Bronchial epithelial cell (primary cell): ENCODE measurements at regions not wholly inside any gene's neighbourhood (a gene's known extent, or its start where the extent isn't known, plus 50 kb on each side); places are given as distances from the start of the nearest gene placed in this dataset.

Experiments used
- DNase-seq: peaks from one replicate; pipeline ENCODE4 v3.0.0-alpha.2; 2010; ENCODE audit warnings: low read depth
- FAIRE-seq: peaks from 2 replicates; lab custom pipeline; 2011; peaks lifted over from hg19 to GRCh38; lab: Jason Lieb, UNC
- H3K27me3 ChIP-seq: 2 replicates; pipeline ENCODE4 v1.5.1; 2011; ENCODE audit warnings: low read length; ENCODE audit not compliant: control insufficient read depth, insufficient read depth
- H3K36me3 ChIP-seq: 2 replicates; pipeline ENCODE4 v1.5.1; 2011; ENCODE audit warnings: low read length; ENCODE audit not compliant: control insufficient read depth, insufficient read depth
- H3K4me3 ChIP-seq: 2 replicates; pipeline ENCODE4 v1.5.1; 2011; ENCODE audit warnings: mild to moderate bottlenecking, low read depth, low read length, control low read depth
- CTCF ChIP-seq: IDR thresholded peaks from 2 replicates; pipeline ENCODE4 v1.5.1; 2011; ENCODE audit warnings: mild to moderate bottlenecking, moderate library complexity, low read length, control low read depth, inconsistent platforms; ENCODE audit not compliant: insufficient read depth, severe bottlenecking

- no peak overlapping the region for H3K4me3 ChIP-seq
- no peak for TF ChIP-seq CTCF
- no peaks in the 10 kb centered on the region for H3K36me3 ChIP-seq
- no peak for DNase-seq
- no peaks in the 10 kb centered on the region for H3K27me3 ChIP-seq
- no peak for FAIRE-seq
These were observed 917.8 kb downstream of the EPHA4 start for GRCh38 chr2:220654322-220654721.

GRCh38 chr2:220660277-220661145, 911.6 kb downstream of the EPHA4 start:
- Histone ChIP-seq H3K4me3 (no peak overlapping the region), H3K36me3 (no peaks in the 10 kb centered on the region), H3K27me3 (no peaks in the 10 kb centered on the region)
- DNase-seq: peak; percentile 91
- FAIRE-seq: peak; percentile 95
- TF ChIP-seq CTCF: no peak

GRCh38 chr2:220662431-220662830, 909.7 kb downstream of the EPHA4 start:
- no peaks in the 10 kb centered on the region for H3K27me3 ChIP-seq
- H3K36me3 ChIP-seq: no peaks in the 10 kb centered on the region
- TF ChIP-seq CTCF: no peak
- no peak overlapping the region for H3K4me3 ChIP-seq
- FAIRE-seq (no peak), DNase-seq (peak; percentile 17)

GRCh38 chr2:220663065-220663464, 909.0 kb downstream of the EPHA4 start:
- no peak for FAIRE-seq
- TF ChIP-seq CTCF: no peak
- DNase-seq: no peak

GRCh38 chr2:220664272-220665107, 907.6 kb downstream of the EPHA4 start:
- Histone ChIP-seq H3K36me3 (no peaks in the 10 kb centered on the region), H3K27me3 (no peaks in the 10 kb centered on the region), H3K4me3 (no peak overlapping the region)
- no peak for DNase-seq
- no peak for FAIRE-seq
- TF ChIP-seq CTCF: no peak

More at GRCh38 chr2:220663065-220663464, 909.0 kb downstream of the EPHA4 start:
- H3K4me3 ChIP-seq: no peak overlapping the region
- H3K27me3 ChIP-seq: no peaks in the 10 kb centered on the region
- no peaks in the 10 kb centered on the region for H3K36me3 ChIP-seq
